ENCODE measurements at regions not wholly inside any gene's neighbourhood (a gene's known extent, or its start where the extent isn't known, plus 50 kb on each side); places are given as distances from the start of the nearest gene placed in this dataset.

GRCh38 chr5:12794476-12795332 lies 890.5 kb upstream of the CTNND2 start:
- no peak overlapping the region for H3K27ac ChIP-seq (ENCODE audit: insufficient read depth, low read length, poor library complexity, severe bottlenecking)
- Mint-ChIP-seq H3K27ac (no peak overlapping the region), H3K4me3 (no peak overlapping the region), H3K4me1 (no peaks in the 10 kb centered on the region), H3K9me3 (peaks cover 4 to 26% (median 17%) of the 10 kb centered on the region in 7 donors), H3K36me3 (no peaks in the 10 kb centered on the region), H3K27me3 (no peaks in the 10 kb centered on the region)
- H3K9me3 ChIP-seq (ENCODE audit: control insufficient read depth in 2 of 2, low read length in 2 of 2): peaks cover 0 to 6% of the 10 kb centered on the region in 2 experiments
- ATAC-seq (ENCODE audit: low read depth in 2 of 2) (no peak), DNase-seq (no peak)
- no peak overlapping the region for H3K4me3 ChIP-seq (ENCODE audit: low read depth, low read length)
- H3K27me3 ChIP-seq (ENCODE audit: control insufficient read depth, insufficient read depth, low read length): no peaks in the 10 kb centered on the region
- no peaks in the 10 kb centered on the region for H3K4me1 ChIP-seq (ENCODE audit: control insufficient read depth, insufficient read depth, low read length, poor library complexity, severe bottlenecking)
- no peaks in the 10 kb centered on the region for H3K36me3 ChIP-seq (ENCODE audit: control insufficient read depth, insufficient read depth, low read length)

GRCh38 chr5:12793373-12793772 lies 889.1 kb upstream of the CTNND2 start:
- Histone ChIP-seq H3K36me3 (ENCODE audit: control insufficient read depth, insufficient read depth, low read length) (no peaks in the 10 kb centered on the region), H3K4me1 (ENCODE audit: control insufficient read depth, insufficient read depth, low read length, poor library complexity, severe bottlenecking) (no peaks in the 10 kb centered on the region), H3K9me3 (ENCODE audit: control insufficient read depth in 2 of 2, low read length in 2 of 2) (peaks cover 0 to 6% of the 10 kb centered on the region in 2 experiments), H3K27me3 (ENCODE audit: control insufficient read depth, insufficient read depth, low read length) (no peaks in the 10 kb centered on the region), H3K27ac (ENCODE audit: insufficient read depth, low read length, poor library complexity, severe bottlenecking) (no peak overlapping the region), H3K4me3 (ENCODE audit: low read depth, low read length) (no peak overlapping the region)
- H3K4me3 Mint-ChIP-seq: no peak overlapping the region
- ATAC-seq (ENCODE audit: low read depth in 2 of 2): no peak
- no peaks in the 10 kb centered on the region for H3K36me3 Mint-ChIP-seq
- DNase-seq: no peak
- H3K9me3 Mint-ChIP-seq: peaks cover 4 to 27% (median 17%) of the 10 kb centered on the region in 7 donors
- no peaks in the 10 kb centered on the region for H3K4me1 Mint-ChIP-seq
- no peak overlapping the region for H3K27ac Mint-ChIP-seq
- no peaks in the 10 kb centered on the region for H3K27me3 Mint-ChIP-seq

GRCh38 chr5:12780536-12780935 lies 876.3 kb upstream of the CTNND2 start:
- H3K4me3 Mint-ChIP-seq: no peak overlapping the region
- no peak overlapping the region for H3K27ac ChIP-seq (ENCODE audit: insufficient read depth, low read length, poor library complexity, severe bottlenecking)
- H3K9me3 ChIP-seq (ENCODE audit: control insufficient read depth in 2 of 2, low read length in 2 of 2): peaks cover 0 to 4% of the 10 kb centered on the region in 2 experiments
- H3K27me3 Mint-ChIP-seq: no peaks in the 10 kb centered on the region
- peaks cover 2 to 19% (median 4%) of the 10 kb centered on the region in 7 donors for H3K9me3 Mint-ChIP-seq
- no peak overlapping the region for H3K27ac Mint-ChIP-seq
- ATAC-seq (ENCODE audit: low read depth in 2 of 2): no peak
- no peaks in the 10 kb centered on the region for H3K36me3 ChIP-seq (ENCODE audit: control insufficient read depth, insufficient read depth, low read length)
- no peaks in the 10 kb centered on the region for H3K27me3 ChIP-seq (ENCODE audit: control insufficient read depth, insufficient read depth, low read length)
- no peaks in the 10 kb centered on the region for H3K4me1 Mint-ChIP-seq
- H3K36me3 Mint-ChIP-seq: no peaks in the 10 kb centered on the region
- H3K4me1 ChIP-seq (ENCODE audit: control insufficient read depth, insufficient read depth, low read length, poor library complexity, severe bottlenecking): no peaks in the 10 kb centered on the region
- H3K4me3 ChIP-seq (ENCODE audit: low read depth, low read length): no peak overlapping the region
- no peak for DNase-seq

GRCh38 chr5:12777342-12777741 lies 873.1 kb upstream of the CTNND2 start:
- Mint-ChIP-seq H3K4me3 (no peak overlapping the region), H3K27me3 (no peaks in the 10 kb centered on the region), H3K4me1 (no peaks in the 10 kb centered on the region), H3K27ac (no peak overlapping the region), H3K36me3 (no peaks in the 10 kb centered on the region), H3K9me3 (peaks cover 0 to 17% (median 4%) of the 10 kb centered on the region in 7 donors)
- ATAC-seq (ENCODE audit: low read depth in 2 of 2) (no peak), DNase-seq (no peak)
- Histone ChIP-seq H3K4me1 (ENCODE audit: control insufficient read depth, insufficient read depth, low read length, poor library complexity, severe bottlenecking) (no peaks in the 10 kb centered on the region), H3K9me3 (ENCODE audit: control insufficient read depth in 2 of 2, low read length in 2 of 2) (peaks cover 3 to 4% of the 10 kb centered on the region in 2 experiments), H3K27me3 (ENCODE audit: control insufficient read depth, insufficient read depth, low read length) (no peaks in the 10 kb centered on the region), H3K4me3 (ENCODE audit: low read depth, low read length) (no peak overlapping the region), H3K36me3 (ENCODE audit: control insufficient read depth, insufficient read depth, low read length) (no peaks in the 10 kb centered on the region), H3K27ac (ENCODE audit: insufficient read depth, low read length, poor library complexity, severe bottlenecking) (no peak overlapping the region)

GRCh38 chr5:12772276-12772675 lies 868.0 kb upstream of the CTNND2 start:
- Mint-ChIP-seq H3K36me3 (no peaks in the 10 kb centered on the region), H3K4me1 (no peaks in the 10 kb centered on the region), H3K27ac (no peak overlapping the region), H3K9me3 (peaks cover 0 to 16% (median 2%) of the 10 kb centered on the region in 7 donors), H3K27me3 (no peaks in the 10 kb centered on the region), H3K4me3 (no peak overlapping the region)
- H3K4me3 ChIP-seq (ENCODE audit: low read depth, low read length): no peak overlapping the region
- no peak overlapping the region for H3K27ac ChIP-seq (ENCODE audit: insufficient read depth, low read length, poor library complexity, severe bottlenecking)
- DNase-seq (no peak), ATAC-seq (ENCODE audit: low read depth in 2 of 2) (no peak)
- no peaks in the 10 kb centered on the region for H3K27me3 ChIP-seq (ENCODE audit: control insufficient read depth, insufficient read depth, low read length)
- H3K36me3 ChIP-seq (ENCODE audit: control insufficient read depth, insufficient read depth, low read length): no peaks in the 10 kb centered on the region
- no peaks in the 10 kb centered on the region for H3K4me1 ChIP-seq (ENCODE audit: control insufficient read depth, insufficient read depth, low read length, poor library complexity, severe bottlenecking)
- peaks cover 0 to 3% of the 10 kb centered on the region in 2 experiments for H3K9me3 ChIP-seq (ENCODE audit: control insufficient read depth in 2 of 2, low read length in 2 of 2)

- H3K9me3 Mint-ChIP-seq: peaks cover 0 to 12% (median 6%) of the 10 kb centered on the region in 7 donors
- DNase-seq (no peak), ATAC-seq (ENCODE audit: low read depth in 2 of 2) (no peak)
- H3K9me3 ChIP-seq (ENCODE audit: control insufficient read depth in 2 of 2, low read length in 2 of 2): peaks cover 3 to 4% of the 10 kb centered on the region in 2 experiments
- no peaks in the 10 kb centered on the region for H3K4me1 Mint-ChIP-seq
- no peak overlapping the region for H3K4me3 Mint-ChIP-seq
- no peaks in the 10 kb centered on the region for H3K4me1 ChIP-seq (ENCODE audit: control insufficient read depth, insufficient read depth, low read length, poor library complexity, severe bottlenecking)
- H3K27ac Mint-ChIP-seq: no peak overlapping the region
- no peak overlapping the region for H3K27ac ChIP-seq (ENCODE audit: insufficient read depth, low read length, poor library complexity, severe bottlenecking)
- H3K27me3 ChIP-seq (ENCODE audit: control insufficient read depth, insufficient read depth, low read length): no peaks in the 10 kb centered on the region
- no peaks in the 10 kb centered on the region for H3K36me3 ChIP-seq (ENCODE audit: control insufficient read depth, insufficient read depth, low read length)
- H3K4me3 ChIP-seq (ENCODE audit: low read depth, low read length): no peak overlapping the region
- no peaks in the 10 kb centered on the region for H3K36me3 Mint-ChIP-seq
- no peaks in the 10 kb centered on the region for H3K27me3 Mint-ChIP-seq
Observed at GRCh38 chr5:12759377-12759776, 855.1 kb upstream of the CTNND2 start.

GRCh38 chr5:12757035-12757434 lies 852.8 kb upstream of the CTNND2 start:
- Histone ChIP-seq H3K27ac (ENCODE audit: insufficient read depth, low read length, poor library complexity, severe bottlenecking) (no peak overlapping the region), H3K36me3 (ENCODE audit: control insufficient read depth, insufficient read depth, low read length) (no peaks in the 10 kb centered on the region), H3K9me3 (ENCODE audit: control insufficient read depth in 2 of 2, low read length in 2 of 2) (peaks cover 3 to 4% of the 10 kb centered on the region in 2 experiments), H3K4me3 (ENCODE audit: low read depth, low read length) (no peak overlapping the region), H3K27me3 (ENCODE audit: control insufficient read depth, insufficient read depth, low read length) (no peaks in the 10 kb centered on the region), H3K4me1 (ENCODE audit: control insufficient read depth, insufficient read depth, low read length, poor library complexity, severe bottlenecking) (no peaks in the 10 kb centered on the region)
- Mint-ChIP-seq H3K9me3 (peaks cover 0 to 11% (median 4%) of the 10 kb centered on the region in 7 donors), H3K4me1 (no peaks in the 10 kb centered on the region), H3K27me3 (no peaks in the 10 kb centered on the region), H3K27ac (no peak overlapping the region), H3K4me3 (no peak overlapping the region), H3K36me3 (no peaks in the 10 kb centered on the region)
- ATAC-seq (ENCODE audit: low read depth in 2 of 2) (no peak), DNase-seq (no peak)

GRCh38 chr5:12745537-12745936 lies 841.3 kb upstream of the CTNND2 start:
- no peaks in the 10 kb centered on the region for H3K4me1 ChIP-seq (ENCODE audit: control insufficient read depth, insufficient read depth, low read length, poor library complexity, severe bottlenecking)
- H3K36me3 ChIP-seq (ENCODE audit: control insufficient read depth, insufficient read depth, low read length): no peaks in the 10 kb centered on the region
- no peaks in the 10 kb centered on the region for H3K4me1 Mint-ChIP-seq
- DNase-seq (no peak), ATAC-seq (ENCODE audit: low read depth in 2 of 2) (no peak)
- H3K4me3 ChIP-seq (ENCODE audit: low read depth, low read length): no peak overlapping the region
- H3K36me3 Mint-ChIP-seq: no peaks in the 10 kb centered on the region
- H3K27me3 Mint-ChIP-seq: no peaks in the 10 kb centered on the region
- no peak overlapping the region for H3K27ac Mint-ChIP-seq
- peaks cover 0 to 16% (median 5%) of the 10 kb centered on the region in 7 donors for H3K9me3 Mint-ChIP-seq
- no peaks in the 10 kb centered on the region for H3K27me3 ChIP-seq (ENCODE audit: control insufficient read depth, insufficient read depth, low read length)
- peaks cover 2 to 13% of the 10 kb centered on the region in 2 experiments for H3K9me3 ChIP-seq (ENCODE audit: control insufficient read depth in 2 of 2, low read length in 2 of 2)
- H3K4me3 Mint-ChIP-seq: no peak overlapping the region
- no peak overlapping the region for H3K27ac ChIP-seq (ENCODE audit: insufficient read depth, low read length, poor library complexity, severe bottlenecking)
